K562 (cell line): ENCODE measurements at regions not wholly inside any gene's neighbourhood (a gene's known extent, or its start where the extent isn't known, plus 50 kb on each side); places are given as distances from the start of the nearest gene placed in this dataset.

Experiments used
- BHLHE40 ChIP-seq: IDR thresholded peaks from 2 replicates; pipeline ENCODE4 v1.6.1; 2011; ENCODE audit warnings: low read length, improper control_type of control experiment
- BRD4 ChIP-seq: fragments of 200-600 bp; sonication (generic); IDR thresholded peaks from 2 replicates; pipeline ENCODE4 v1.6.1; 2017; ENCODE audit warnings: inconsistent platforms
- EZH2 ChIP-seq: IDR thresholded peaks from 2 replicates; pipeline ENCODE4 v1.6.1; 2012; ENCODE audit warnings: low read depth, mild to moderate bottlenecking, inconsistent platforms, low read length, borderline replicate concordance
- GTF2F1 ChIP-seq: IDR thresholded peaks from 2 replicates; pipeline ENCODE4 v1.6.1; 2011; ENCODE audit warnings: low read depth, low read length, improper control_type of control experiment
- POLR2A ChIP-seq: fragments of 450-650 bp; conservative IDR thresholded peaks from 2 replicates; pipeline ENCODE4 v1.6.1; 2016
- POLR3A ChIP-seq: IDR thresholded peaks from 2 replicates; pipeline ENCODE4 v1.6.1; 2011; ENCODE audit warnings: borderline replicate concordance, mild to moderate bottlenecking, moderate library complexity; ENCODE audit not compliant: insufficient read length, insufficient read depth; ENCODE audit errors: extremely low read depth

GRCh38 chr2:12506846-12507245 lies 209.9 kb upstream of the TRIB2 start:
- TF ChIP-seq POLR2A (no peak), EZH2 (no peak), BRD4 (no peak), BHLHE40 (no peak), POLR3A (no peak), GTF2F1 (no peak)
